ENCODE measurements at regions not wholly inside any gene's neighbourhood (a gene's known extent, or its start where the extent isn't known, plus 50 kb on each side); places are given as distances from the start of the nearest gene placed in this dataset.
"Not testable (repeated sequence)": the region's sequence is repeated elsewhere in the genome, so short reads cannot be mapped to it uniquely, and the experiment has no call there.

DNA sequence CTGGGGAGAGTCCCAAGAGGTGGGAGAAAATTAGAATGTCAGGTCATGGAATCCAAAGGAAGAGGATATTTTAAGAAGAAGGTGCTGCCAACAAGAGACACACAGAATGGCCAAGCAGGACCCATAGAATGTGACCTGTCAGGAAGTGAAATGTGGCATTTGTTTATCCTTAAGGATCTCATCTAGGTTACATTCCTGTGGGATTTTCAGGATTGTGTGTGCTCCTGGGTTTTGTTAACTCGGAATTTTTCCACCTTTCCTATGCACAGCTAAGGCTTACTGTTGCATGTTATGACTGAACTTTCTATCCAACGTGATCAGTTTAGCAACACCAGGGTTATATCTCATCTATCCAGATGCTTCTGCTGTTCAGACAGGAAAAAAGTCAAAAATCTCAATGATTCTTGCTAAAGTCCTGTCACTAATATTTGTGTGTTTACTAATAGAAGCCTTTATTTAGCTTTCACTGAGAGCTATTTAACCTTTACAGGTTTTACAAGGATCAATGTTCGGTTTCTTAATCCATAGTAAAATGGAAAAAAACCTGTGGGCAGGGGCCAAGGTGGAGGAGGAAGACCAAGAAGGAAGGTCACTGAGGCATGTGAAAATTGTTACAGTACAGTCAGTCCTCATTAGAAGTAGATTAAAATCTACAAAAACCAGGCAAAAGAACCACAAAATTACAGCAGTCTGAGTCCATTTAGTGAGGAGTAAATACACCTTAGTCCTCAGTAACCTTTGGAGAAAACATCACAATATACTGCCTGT lies 437.8 kb upstream of the NPVF start:
- no peak for DNase-seq (ENCODE audit: low read depth in 2 of 2)

DNA sequence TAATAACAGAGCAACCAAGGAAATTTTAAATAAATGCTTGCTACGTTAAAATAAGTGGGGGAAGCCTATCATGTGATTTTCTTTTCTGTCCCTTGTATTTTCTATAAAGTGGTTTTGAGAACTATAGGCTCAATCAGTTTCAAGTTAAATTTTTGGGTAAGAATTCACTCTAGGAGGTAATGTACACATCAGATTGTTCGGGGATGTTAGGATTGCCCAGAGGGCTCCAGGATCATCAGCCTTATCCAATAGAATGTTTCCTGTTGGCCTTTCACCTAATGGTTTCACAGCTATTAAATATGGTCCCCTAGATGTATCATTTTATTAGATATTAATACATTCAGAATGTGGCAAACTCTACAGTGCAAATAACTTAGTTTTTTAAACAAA lies 438.4 kb upstream of the NPVF start:
- no peak for DNase-seq (ENCODE audit: low read depth in 2 of 2)

DNA sequence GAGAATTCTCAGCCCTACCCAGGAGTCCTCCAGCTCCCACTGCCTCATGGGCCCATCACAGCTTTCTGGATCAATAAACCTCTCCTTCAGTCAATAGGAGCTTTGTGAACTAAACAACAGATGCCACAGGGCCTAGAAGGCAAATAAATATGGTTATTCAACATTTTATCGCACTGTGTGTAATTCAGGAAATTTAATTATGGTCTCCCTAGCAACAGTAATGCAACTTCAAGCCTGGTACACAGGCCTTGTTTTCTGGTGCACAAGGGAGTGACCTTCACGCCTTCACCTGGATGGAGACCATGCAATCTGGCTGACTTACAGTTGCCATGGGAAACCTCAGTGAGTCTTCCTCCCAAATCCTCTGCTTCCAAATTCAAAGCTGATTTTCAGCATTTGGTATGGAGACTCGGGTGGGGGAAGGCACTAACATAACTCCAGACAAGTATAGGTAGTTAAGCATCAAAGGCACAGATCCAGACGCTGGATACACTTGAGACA lies 441.0 kb upstream of the NPVF start:
- DNase-seq (ENCODE audit: low read depth in 2 of 2) = no peak

DNA sequence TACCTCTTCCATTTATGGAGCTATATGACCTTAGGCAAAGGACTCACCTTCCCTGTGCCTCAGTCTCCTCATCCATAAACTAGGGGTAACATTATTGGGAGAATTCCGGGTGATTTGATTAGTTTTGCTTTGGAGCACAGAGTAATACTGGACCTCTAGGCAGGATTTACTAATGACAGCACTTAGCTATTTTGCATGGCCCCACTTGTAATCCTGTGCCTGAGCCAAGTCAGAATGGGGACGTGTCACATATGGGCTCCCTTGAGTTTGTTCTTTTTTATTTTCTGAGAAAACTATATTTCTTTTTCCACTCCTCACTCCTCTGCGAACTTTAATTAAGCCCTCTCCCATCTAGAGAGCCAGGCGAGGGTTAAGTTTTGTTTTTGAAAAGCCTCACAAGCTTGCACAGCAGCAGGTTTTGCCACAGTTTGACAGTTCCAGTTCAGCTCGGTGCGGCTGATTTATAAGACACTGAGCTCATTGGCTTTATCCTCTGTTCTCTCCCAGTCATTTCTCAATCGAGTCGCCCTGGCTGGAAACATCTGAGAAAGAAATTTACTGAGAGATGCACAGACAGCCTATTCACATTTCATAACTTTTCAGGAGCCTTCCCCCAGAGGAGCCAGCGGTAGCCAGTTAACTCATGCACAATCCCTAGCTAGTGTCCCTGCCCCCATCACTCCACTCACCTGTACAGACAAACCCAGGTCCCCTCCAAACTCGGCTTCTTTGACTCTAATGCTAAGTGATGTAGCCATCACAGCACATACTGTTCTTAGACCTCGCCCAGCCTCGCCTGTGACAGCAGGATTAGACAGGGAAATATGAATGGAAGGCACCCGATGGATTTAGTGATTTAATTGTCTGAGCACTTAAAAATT lies 441.9 kb upstream of the NPVF start:
- no peak for DNase-seq (ENCODE audit: low read depth in 2 of 2)

DNA sequence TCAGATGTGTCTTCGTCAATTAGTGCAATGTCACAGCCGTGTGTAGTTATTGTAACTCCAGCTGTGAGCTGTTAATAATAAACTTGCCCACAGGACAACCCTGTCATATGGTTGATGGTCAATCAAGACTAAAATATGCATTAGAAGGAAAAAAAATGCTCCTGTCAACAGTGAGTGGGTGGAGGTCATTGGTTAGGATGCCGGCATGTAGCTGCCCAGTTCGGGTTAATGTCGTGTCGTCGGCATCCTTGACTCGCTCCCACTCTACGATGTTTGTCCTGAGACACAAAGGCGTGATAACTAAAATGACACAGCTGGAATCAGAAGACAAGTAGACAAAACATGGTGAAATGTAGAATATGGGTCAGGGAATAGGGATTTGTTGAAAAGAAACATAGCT lies 442.8 kb upstream of the NPVF start:
- DNase-seq (ENCODE audit: low read depth in 2 of 2) = no peak

DNA sequence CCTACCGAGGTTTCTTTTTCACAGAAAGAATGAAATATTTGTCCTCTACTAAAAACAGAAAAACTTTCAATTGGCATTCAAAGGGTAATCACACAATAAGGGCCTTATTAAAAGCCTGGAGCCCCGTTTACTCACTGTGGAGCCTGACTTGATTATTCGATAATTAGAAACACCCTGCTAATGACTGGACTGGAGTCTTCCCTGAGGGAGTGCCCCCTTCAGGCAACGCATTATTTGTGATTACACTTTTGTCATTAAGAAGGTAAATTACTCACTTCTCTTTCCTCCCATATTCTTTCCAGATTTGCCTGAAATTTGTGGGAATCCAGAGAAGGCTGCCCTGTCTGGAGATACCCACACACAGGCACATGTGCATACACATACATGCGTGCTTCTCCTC lies 444.2 kb upstream of the NPVF start:
- no peak for DNase-seq (ENCODE audit: low read depth in 2 of 2)

DNA sequence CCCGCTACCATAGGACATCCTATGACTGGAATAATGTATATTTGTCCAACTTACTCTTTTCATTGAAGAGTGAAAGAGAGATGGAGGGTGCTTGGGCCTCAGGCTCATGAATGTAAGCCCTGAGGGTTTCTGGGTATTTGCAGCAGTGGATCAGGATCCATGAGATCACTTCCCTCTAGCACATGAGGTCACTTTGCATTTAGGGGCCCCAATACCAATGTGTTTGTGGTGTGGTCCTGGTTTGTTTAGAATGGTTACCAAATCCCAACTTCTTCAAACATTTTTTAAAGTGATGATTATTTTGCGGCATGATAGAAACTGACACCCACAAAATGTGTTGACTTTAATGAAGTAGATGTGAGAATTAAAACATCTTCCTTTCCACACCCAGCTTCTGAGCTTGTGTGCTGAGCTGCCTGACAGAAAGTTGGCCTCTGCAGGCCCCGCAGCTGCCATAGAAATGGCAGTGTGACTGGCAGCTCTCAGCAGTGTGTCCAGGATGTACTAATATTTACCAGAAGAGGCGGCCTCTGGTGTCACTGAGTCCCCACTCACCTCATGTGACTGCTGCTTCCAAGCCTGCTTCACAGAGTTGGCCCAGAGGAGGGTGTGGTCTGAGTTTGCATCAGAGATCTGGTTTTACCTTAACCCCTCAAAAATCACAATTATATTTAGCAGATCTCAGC lies 447.6 kb upstream of the NPVF start:
- DNase-seq (ENCODE audit: low read depth in 2 of 2) = no peak

DNA sequence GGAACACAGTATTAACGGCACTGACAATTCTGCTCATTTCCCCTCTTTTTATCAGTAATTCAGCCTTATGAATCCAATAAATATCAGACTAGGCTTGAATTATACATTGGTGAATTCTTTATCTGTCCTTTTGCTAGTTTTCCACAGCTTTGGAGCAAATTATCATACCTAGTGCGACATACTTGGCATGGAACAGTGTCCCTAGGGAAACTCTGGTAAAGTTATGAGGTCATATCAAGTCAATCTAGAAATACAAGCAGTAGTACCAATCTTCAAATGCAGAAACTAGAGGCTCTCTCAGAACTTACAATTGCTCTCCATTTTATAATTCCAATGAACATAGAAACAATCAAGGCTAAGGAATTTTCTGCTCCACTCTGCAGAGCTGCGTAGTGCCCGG lies 449.3 kb upstream of the NPVF start:
- no peak for DNase-seq (ENCODE audit: low read depth in 2 of 2)

DNA sequence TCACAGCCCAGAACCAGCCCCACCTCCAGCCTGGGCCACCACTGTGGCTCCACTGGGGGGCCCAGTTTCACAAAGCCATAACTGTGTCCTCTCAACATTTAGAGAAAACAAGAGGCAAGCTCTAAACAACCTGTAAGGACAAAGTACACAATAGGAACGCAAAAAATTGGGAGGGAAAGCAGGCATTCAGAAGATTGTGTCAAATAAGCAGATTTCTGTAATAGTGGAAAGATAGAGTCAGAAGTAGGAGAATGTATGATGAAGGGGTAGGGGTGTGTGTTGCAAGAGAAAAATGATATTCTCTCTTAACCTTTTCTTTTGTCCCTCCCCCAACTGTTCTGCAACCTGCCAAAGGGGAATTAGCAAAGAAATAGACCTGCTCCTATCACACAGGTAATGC lies 449.9 kb upstream of the NPVF start:
- no peak for DNase-seq (ENCODE audit: low read depth in 2 of 2)

DNA sequence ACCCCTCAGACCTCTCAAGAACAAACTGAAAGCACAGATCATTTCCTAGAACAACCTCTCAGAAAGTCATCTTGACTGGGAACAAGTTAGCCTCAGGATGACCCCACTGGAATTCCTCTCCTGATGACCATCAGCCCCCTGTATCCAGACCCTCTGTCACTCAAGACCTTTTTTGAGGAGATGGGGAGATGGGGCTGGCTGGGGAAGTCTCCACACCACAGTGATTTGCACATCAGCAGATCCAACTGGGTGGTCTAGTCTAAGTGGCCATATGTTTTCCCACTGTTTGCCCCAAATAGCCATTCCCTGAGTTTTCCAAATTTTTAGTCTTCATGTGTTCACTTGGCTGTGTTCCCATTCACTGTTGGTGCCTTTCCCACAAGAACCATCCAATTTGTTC lies 452.4 kb upstream of the NPVF start:
- no peak for DNase-seq (ENCODE audit: low read depth in 2 of 2)

DNA sequence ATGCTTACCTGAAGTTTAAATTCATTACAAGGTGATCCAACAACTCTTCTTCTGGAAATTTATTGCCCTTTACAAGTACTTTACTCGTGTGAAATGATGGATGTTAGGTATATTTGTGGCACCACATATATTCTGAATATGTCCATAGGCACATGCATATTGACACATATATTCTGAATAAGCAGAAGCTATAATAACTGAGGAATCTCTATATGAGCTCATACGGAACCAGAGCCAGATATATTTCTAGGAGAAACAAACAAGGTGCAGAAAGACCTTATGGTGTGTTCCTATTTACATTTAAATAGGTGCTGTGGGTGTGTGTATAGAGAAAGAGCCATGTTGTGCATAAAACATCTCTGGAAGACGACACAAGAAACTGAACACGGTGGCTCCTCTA lies 456.1 kb upstream of the NPVF start:
- DNase-seq (ENCODE audit: low read depth in 2 of 2) = no peak

DNA sequence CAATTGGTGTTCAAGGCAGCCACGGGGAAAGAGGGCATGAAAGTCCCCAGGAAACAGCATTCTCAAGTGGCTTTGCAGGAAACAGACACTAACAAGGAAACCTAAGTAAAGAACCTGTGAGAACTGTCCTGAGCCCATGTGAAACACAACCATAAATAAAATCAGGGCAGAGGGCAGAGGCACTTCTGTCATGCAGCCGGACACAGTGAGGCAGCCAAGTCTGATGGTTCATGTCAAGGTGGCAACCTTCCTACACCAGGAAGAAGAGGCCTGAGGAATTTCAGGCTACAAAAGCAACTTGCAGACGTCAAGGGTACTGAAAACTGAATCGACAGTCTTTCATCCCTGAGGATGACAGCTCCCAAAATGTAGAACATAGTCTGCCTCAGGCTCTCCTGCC lies 458.2 kb upstream of the NPVF start:
- no peak for DNase-seq (ENCODE audit: low read depth in 2 of 2)

DNA sequence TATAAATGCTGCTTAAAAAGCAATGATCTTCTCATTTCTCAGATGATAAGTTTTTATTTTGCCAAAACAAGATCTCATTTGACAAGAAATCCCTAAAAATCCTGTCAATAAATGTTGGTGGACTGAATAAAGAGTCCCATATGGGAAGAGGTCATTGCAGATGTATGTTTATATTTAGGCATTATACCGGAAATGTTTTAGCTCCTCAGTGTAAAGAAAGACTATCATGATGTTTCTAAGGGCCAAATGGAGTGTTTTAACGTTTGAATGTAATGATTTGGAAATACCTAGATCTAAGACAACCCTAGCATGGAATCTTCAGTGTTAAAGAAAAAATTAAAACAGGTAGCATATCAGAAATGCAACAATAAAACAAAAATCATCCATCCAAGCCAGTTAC lies 457.8 kb upstream of the NFE2L3 start:
- no peak for DNase-seq (ENCODE audit: low read depth in 2 of 2)

DNA sequence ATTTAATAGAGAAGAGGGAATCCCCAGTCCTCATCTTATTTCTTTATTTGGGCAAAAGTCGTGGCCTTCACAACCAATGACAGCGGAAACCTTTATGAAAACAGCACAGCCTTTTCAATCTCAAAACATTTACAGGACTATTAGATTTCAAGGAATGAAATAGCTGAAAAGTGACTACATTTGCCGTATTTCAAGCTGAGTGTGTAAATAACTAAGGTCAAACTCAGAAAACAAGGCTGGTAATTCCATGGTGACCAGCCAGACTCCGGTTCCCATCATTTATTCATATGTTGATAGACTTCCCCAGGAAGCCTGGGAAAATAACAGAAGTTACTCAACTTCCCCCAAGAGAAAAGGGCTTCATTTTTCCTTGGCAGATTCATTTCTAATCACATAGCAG lies 457.3 kb upstream of the NFE2L3 start:
- DNase-seq (ENCODE audit: low read depth in 2 of 2) = no peak

DNA sequence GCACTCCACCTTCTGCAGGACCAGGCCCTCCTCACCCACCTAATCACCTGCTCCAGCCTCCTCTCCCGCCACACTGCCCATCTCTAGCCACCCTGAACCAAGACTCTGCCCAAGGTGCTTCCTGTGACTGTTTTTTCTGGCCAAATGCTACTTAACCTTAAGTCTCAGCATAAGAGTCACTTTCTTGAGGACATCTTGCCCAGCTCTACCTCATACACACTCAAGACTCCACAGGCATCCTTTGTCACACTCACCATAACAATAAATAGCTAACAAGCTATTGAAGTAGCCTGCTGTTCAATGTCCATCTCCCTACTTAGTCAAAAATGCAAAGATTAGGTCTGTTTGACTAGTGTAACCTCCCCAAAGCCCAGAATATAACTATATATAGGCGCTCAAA lies 455.4 kb upstream of the NFE2L3 start:
- DNase-seq (ENCODE audit: low read depth in 2 of 2) = no peak

DNA sequence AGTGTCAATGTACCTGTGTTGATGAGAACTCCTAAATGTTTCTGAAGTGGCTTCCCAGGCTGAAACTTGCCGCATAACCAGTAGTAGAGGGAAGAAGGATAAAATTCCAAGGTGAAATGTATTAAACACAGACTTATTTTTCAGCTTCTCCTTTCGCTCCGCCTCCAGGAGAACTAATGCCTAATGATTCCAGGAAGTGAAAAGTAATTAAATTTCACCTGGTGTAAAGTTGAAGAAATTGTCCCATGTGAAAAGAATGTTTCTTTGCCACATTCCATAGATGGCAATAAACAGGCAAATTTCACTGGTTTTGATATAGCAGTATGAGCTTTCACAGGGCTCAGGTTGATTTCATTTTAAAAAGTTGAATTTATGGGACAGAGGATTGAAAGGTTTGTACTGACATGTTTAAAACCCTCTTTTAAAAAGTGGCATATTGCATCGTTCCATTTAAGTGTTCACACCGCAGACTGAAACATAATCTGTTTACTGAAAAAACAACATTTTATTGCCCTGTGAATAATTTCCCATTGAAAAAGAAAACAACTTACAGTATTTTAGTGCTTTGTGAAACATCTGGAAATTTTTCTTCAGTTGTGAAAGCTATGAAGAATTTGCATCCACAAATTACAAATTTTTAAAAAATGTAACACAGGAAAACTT lies 453.4 kb upstream of the NFE2L3 start:
- DNase-seq (ENCODE audit: low read depth in 2 of 2) = no peak

DNA sequence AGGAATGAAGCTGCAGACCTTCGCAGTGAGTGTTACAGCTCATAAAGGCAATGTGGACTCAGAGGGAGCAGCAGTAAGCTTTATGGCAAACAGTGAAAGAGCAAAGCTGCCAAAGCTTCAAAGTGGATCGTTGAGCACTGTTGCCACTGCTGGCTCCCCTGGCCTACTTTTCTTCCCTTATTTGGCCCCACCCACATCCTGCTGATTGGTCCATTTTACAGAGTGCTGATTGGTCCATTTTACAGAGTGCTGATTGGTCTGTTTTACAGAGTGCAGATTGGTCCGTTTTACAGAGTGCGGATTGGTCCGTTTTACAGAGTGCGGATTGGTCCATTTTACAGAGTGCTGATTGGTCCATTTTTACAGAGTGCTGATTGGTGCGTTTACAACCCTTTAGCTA lies 451.9 kb upstream of the NFE2L3 start:
- DNase-seq (ENCODE audit: low read depth in 2 of 2) = not testable (repeated sequence)

DNA sequence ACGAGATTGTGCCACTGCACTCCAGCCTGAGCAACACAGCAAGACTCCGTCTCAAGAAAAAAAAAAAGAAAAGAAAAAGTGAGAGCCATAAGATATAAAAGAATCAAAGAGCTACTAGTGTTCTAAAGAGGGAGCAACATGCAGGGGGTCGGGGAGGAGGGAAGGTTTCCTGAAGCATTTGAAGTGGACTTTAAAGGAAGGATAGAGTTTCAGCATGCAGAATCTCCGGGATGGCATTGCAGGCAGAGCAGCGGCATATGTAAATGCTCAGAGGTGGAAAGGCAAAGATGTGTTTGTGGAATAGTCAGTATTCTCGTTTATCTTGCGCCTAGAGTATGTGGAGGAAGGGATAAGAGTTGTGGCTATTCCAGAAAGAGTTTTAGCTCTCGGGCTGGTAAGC lies 447.6 kb upstream of the NFE2L3 start:
- DNase-seq (ENCODE audit: low read depth in 2 of 2) = no peak

DNA sequence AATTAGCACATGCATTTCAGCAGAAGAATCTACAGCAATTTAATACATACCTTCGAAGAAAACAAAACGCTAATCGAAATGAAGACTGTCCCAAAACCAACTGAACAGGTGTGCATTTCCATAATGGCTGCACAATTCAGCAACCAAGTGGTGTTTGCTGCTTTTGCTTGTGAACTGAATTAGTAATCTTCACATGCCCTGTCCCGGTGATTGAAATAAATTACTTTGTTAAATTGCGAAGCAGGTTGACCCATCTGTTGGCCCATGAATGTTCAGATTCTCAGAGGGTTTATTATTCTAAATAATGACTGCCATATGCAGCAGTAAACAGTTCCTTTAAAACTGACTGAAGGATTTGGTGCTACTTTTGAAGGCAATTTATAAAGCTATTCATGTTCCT lies 445.2 kb upstream of the NFE2L3 start:
- no peak for DNase-seq (ENCODE audit: low read depth in 2 of 2)

DNA sequence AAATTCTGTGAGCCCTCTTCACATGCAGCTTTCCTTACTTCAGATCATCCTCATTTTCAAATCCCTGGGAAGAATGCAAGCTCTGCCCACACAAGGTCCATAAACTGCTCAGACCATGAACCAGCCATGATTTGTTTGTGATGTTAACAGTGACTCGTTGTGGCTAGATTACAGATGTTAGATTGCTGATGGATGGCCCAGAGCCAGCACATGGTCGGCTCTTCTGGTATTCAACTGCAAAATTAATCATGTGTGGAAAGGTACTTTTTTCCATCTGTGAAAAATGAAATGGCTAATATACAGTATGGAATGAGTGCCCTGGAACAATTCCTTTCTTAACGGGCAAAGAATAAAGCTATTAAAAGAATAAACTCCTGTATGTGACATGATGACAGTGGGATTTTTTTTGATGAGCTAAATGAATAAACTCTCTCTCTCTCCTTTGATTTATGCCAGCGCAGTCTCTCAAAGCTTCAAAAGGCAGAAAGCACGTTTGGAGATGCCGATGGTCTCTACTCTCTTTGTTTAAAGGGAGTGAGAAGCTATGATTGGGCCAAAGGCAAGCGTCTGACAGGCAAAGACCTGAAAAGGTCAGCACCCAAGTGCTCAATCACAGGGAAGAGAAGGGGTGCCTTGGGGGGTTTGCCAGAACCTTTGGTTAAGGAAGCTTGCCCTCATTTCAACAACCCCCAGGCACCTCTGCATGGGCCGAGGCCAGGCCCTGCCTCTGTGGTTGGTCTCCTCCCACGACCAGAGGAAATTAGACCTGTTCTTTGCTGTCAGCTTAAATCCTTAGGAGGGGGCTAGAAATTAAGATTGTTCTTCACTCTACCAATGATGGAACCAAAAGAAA lies 444.0 kb upstream of the NFE2L3 start:
- DNase-seq (ENCODE audit: low read depth in 2 of 2) = no peak

DNA sequence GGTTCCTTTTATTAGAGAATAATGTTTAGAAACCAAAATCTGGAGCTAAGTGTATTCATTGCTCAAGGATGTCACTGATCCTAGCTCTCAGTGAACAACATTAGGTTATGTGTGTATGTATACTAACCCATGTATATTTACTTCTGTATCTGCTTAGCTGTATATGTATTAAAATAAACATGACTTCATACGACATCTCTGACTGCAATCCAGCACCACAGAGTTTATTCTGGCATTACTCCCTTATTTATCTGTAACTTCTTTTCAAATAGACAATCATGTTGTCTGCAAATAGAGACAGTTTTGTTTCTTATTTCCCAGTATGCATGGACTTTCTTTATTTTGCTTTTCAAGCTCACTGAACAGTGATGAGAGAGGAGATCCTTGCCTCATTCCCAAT lies 441.0 kb upstream of the NFE2L3 start:
- DNase-seq (ENCODE audit: low read depth in 2 of 2) = no peak

All from activated CD8-positive, alpha-beta memory T cell treated with anti-CD3 and anti-CD28 coated beads for 4 hours (primary cell).